ENCODE measurements at regions not wholly inside any gene's neighbourhood (a gene's known extent, or its start where the extent isn't known, plus 50 kb on each side); places are given as distances from the start of the nearest gene placed in this dataset.
A peak's percentile ranks its signal among the peaks of the same experiment; 100 is the strongest.

GRCh38 chr7:12154119-12154518 is 57.0 kb upstream of the TMEM106B start:
- Histone ChIP-seq H3K23ac (ENCODE audit: low read length in 2 of 2) (no peak overlapping the region), H3K79me1 (replicated peaks; ENCODE audit: low read length, poor library complexity, severe bottlenecking) (no peaks in the 10 kb centered on the region), H2BK5ac (ENCODE audit: low read depth, low read length, poor library complexity, severe bottlenecking) (no peak overlapping the region), H2AFZ (ENCODE audit: low read depth, low read length) (no peak overlapping the region), H3K9me3 (ENCODE audit: control insufficient read depth, low read length) (no peaks in the 10 kb centered on the region), H3K27me3 (ENCODE audit: control insufficient read depth in 1 of 2, insufficient read depth in 1 of 2, low read length in 2 of 2) (no peaks in the 10 kb centered on the region), H2BK120ac (ENCODE audit: low read depth, low read length) (no peak overlapping the region), H2AK5ac (ENCODE audit: low read length, severe bottlenecking) (no peak overlapping the region), H3K4me1 (ENCODE audit: control insufficient read depth, insufficient read depth, low read depth, low read length) (no peaks in the 10 kb centered on the region), H2BK15ac (ENCODE audit: low read depth, poor library complexity, severe bottlenecking) (no peak overlapping the region), H3K4ac (ENCODE audit: low read depth in 1 of 2, low read length in 2 of 2) (no peak overlapping the region), H3K18ac (ENCODE audit: low read depth in 1 of 2, low read length in 2 of 2) (no peak overlapping the region), H3K36me3 (ENCODE audit: control insufficient read depth in 1 of 2, insufficient read depth in 2 of 2, low read depth in 1 of 2, low read length in 2 of 2) (no peaks in the 10 kb centered on the region), H4K91ac (ENCODE audit: low read length) (no peak overlapping the region), H3K9ac (ENCODE audit: low read length) (no peak overlapping the region), H4K8ac (ENCODE audit: low read length) (no peak overlapping the region), H3K4me3 (ENCODE audit: insufficient read depth in 1 of 2, low read depth in 1 of 2, low read length in 2 of 2) (no peak overlapping the region), H2BK12ac (ENCODE audit: low read length in 2 of 2) (no peak overlapping the region), H3K27ac (ENCODE audit: low read length, poor library complexity, severe bottlenecking) (no peak overlapping the region), H3K14ac (ENCODE audit: low read length in 2 of 2) (no peak overlapping the region), H3K4me2 (ENCODE audit: low read length, poor library complexity, severe bottlenecking) (no peak overlapping the region)
- DNase-seq = no peak
- 100% methylated on average over 1 of the region's 1 CpG for WGBS

GRCh38 chr7:12157517-12157916 is 53.6 kb upstream of the TMEM106B start:
- H3K36me3 ChIP-seq (ENCODE audit: control insufficient read depth in 1 of 2, insufficient read depth in 2 of 2, low read depth in 1 of 2, low read length in 2 of 2) = no peaks in the 10 kb centered on the region
- H3K9me3 ChIP-seq (ENCODE audit: control insufficient read depth, low read length) = no peaks in the 10 kb centered on the region
- no peak overlapping the region for H3K27ac ChIP-seq (ENCODE audit: low read length, poor library complexity, severe bottlenecking)
- H3K4ac ChIP-seq (ENCODE audit: low read depth in 1 of 2, low read length in 2 of 2) = no peak overlapping the region
- no peak overlapping the region for H2BK15ac ChIP-seq (ENCODE audit: low read depth, poor library complexity, severe bottlenecking)
- no peak overlapping the region for H3K14ac ChIP-seq (ENCODE audit: low read length in 2 of 2)
- no peak overlapping the region for H4K91ac ChIP-seq (ENCODE audit: low read length)
- H2AK5ac ChIP-seq (ENCODE audit: low read length, severe bottlenecking) = no peak overlapping the region
- no peak overlapping the region for H4K8ac ChIP-seq (ENCODE audit: low read length)
- no peak overlapping the region for H3K18ac ChIP-seq (ENCODE audit: low read depth in 1 of 2, low read length in 2 of 2)
- no peaks in the 10 kb centered on the region for H3K79me1 ChIP-seq (replicated peaks; ENCODE audit: low read length, poor library complexity, severe bottlenecking)
- H3K23ac ChIP-seq (ENCODE audit: low read length in 2 of 2) = no peak overlapping the region
- no peak overlapping the region for H2BK120ac ChIP-seq (ENCODE audit: low read depth, low read length)
- H3K9ac ChIP-seq (ENCODE audit: low read length) = no peak overlapping the region
- WGBS = 0% methylated on average over 1 of the region's 1 CpG
- H3K4me2 ChIP-seq (ENCODE audit: low read length, poor library complexity, severe bottlenecking) = no peak overlapping the region
- DNase-seq = no peak
- no peak overlapping the region for H2AFZ ChIP-seq (ENCODE audit: low read depth, low read length)
- H2BK5ac ChIP-seq (ENCODE audit: low read depth, low read length, poor library complexity, severe bottlenecking) = no peak overlapping the region
- no peak overlapping the region for H3K4me3 ChIP-seq (ENCODE audit: insufficient read depth in 1 of 2, low read depth in 1 of 2, low read length in 2 of 2)
- H2BK12ac ChIP-seq (ENCODE audit: low read length in 2 of 2) = no peak overlapping the region
- H3K4me1 ChIP-seq (ENCODE audit: control insufficient read depth, insufficient read depth, low read depth, low read length) = no peaks in the 10 kb centered on the region
- H3K27me3 ChIP-seq (ENCODE audit: control insufficient read depth in 1 of 2, insufficient read depth in 1 of 2, low read length in 2 of 2) = no peaks in the 10 kb centered on the region

GRCh38 chr7:12158334-12159060 is 52.6 kb upstream of the TMEM106B start:
- no peak overlapping the region for H2AFZ ChIP-seq (ENCODE audit: low read depth, low read length)
- no CpG with 5 or more reads among the region's 6 CpGs for WGBS
- no peaks in the 10 kb centered on the region for H3K79me1 ChIP-seq (replicated peaks; ENCODE audit: low read length, poor library complexity, severe bottlenecking)
- H3K18ac ChIP-seq (ENCODE audit: low read depth in 1 of 2, low read length in 2 of 2) = no peak overlapping the region
- no peak overlapping the region for H2BK12ac ChIP-seq (ENCODE audit: low read length in 2 of 2)
- no peak overlapping the region for H3K27ac ChIP-seq (ENCODE audit: low read length, poor library complexity, severe bottlenecking)
- no peak overlapping the region for H2BK120ac ChIP-seq (ENCODE audit: low read depth, low read length)
- H3K4ac ChIP-seq (ENCODE audit: low read depth in 1 of 2, low read length in 2 of 2) = no peak overlapping the region
- no peak overlapping the region for H3K4me3 ChIP-seq (ENCODE audit: insufficient read depth in 1 of 2, low read depth in 1 of 2, low read length in 2 of 2)
- H2AK5ac ChIP-seq (ENCODE audit: low read length, severe bottlenecking) = no peak overlapping the region
- no peaks in the 10 kb centered on the region for H3K4me1 ChIP-seq (ENCODE audit: control insufficient read depth, insufficient read depth, low read depth, low read length)
- H3K14ac ChIP-seq (ENCODE audit: low read length in 2 of 2) = no peak overlapping the region
- no peak overlapping the region for H4K91ac ChIP-seq (ENCODE audit: low read length)
- no peak overlapping the region for H4K8ac ChIP-seq (ENCODE audit: low read length)
- H3K27me3 ChIP-seq (ENCODE audit: control insufficient read depth in 1 of 2, insufficient read depth in 1 of 2, low read length in 2 of 2) = no peaks in the 10 kb centered on the region
- DNase-seq = peak; percentile 35
- no peaks in the 10 kb centered on the region for H3K9me3 ChIP-seq (ENCODE audit: control insufficient read depth, low read length)
- no peak overlapping the region for H2BK5ac ChIP-seq (ENCODE audit: low read depth, low read length, poor library complexity, severe bottlenecking)
- H2BK15ac ChIP-seq (ENCODE audit: low read depth, poor library complexity, severe bottlenecking) = no peak overlapping the region
- no peaks in the 10 kb centered on the region for H3K36me3 ChIP-seq (ENCODE audit: control insufficient read depth in 1 of 2, insufficient read depth in 2 of 2, low read depth in 1 of 2, low read length in 2 of 2)
- no peak overlapping the region for H3K4me2 ChIP-seq (ENCODE audit: low read length, poor library complexity, severe bottlenecking)
- H3K9ac ChIP-seq (ENCODE audit: low read length) = no peak overlapping the region
- H3K23ac ChIP-seq (ENCODE audit: low read length in 2 of 2) = no peak overlapping the region

- H3K27ac ChIP-seq (ENCODE audit: low read length, poor library complexity, severe bottlenecking) = no peak overlapping the region
- H3K4me3 ChIP-seq (ENCODE audit: insufficient read depth in 1 of 2, low read depth in 1 of 2, low read length in 2 of 2) = no peak overlapping the region
- no peak overlapping the region for H2AK5ac ChIP-seq (ENCODE audit: low read length, severe bottlenecking)
- no peak overlapping the region for H2BK12ac ChIP-seq (ENCODE audit: low read length in 2 of 2)
- H2BK120ac ChIP-seq (ENCODE audit: low read depth, low read length) = no peak overlapping the region
- H3K23ac ChIP-seq (ENCODE audit: low read length in 2 of 2) = no peak overlapping the region
- H3K9ac ChIP-seq (ENCODE audit: low read length) = no peak overlapping the region
- H4K91ac ChIP-seq (ENCODE audit: low read length) = no peak overlapping the region
- H3K9me3 ChIP-seq (ENCODE audit: control insufficient read depth, low read length) = no peaks in the 10 kb centered on the region
- DNase-seq = no peak
- H2BK15ac ChIP-seq (ENCODE audit: low read depth, poor library complexity, severe bottlenecking) = no peak overlapping the region
- H2AFZ ChIP-seq (ENCODE audit: low read depth, low read length) = no peak overlapping the region
- H3K14ac ChIP-seq (ENCODE audit: low read length in 2 of 2) = no peak overlapping the region
- H4K8ac ChIP-seq (ENCODE audit: low read length) = no peak overlapping the region
- no peaks in the 10 kb centered on the region for H3K27me3 ChIP-seq (ENCODE audit: control insufficient read depth in 1 of 2, insufficient read depth in 1 of 2, low read length in 2 of 2)
- no peak overlapping the region for H3K18ac ChIP-seq (ENCODE audit: low read depth in 1 of 2, low read length in 2 of 2)
- H3K79me1 ChIP-seq (replicated peaks; ENCODE audit: low read length, poor library complexity, severe bottlenecking) = no peaks in the 10 kb centered on the region
- 47% methylated on average over 1 of the region's 2 CpGs for WGBS
- no peaks in the 10 kb centered on the region for H3K36me3 ChIP-seq (ENCODE audit: control insufficient read depth in 1 of 2, insufficient read depth in 2 of 2, low read depth in 1 of 2, low read length in 2 of 2)
- no peak overlapping the region for H2BK5ac ChIP-seq (ENCODE audit: low read depth, low read length, poor library complexity, severe bottlenecking)
- H3K4ac ChIP-seq (ENCODE audit: low read depth in 1 of 2, low read length in 2 of 2) = no peak overlapping the region
- H3K4me2 ChIP-seq (ENCODE audit: low read length, poor library complexity, severe bottlenecking) = no peak overlapping the region
- H3K4me1 ChIP-seq (ENCODE audit: control insufficient read depth, insufficient read depth, low read depth, low read length) = no peaks in the 10 kb centered on the region
Measured at GRCh38 chr7:12161146-12161545, 49.9 kb upstream of the TMEM106B start.

All from mesenchymal stem cell (in vitro differentiated cells and primary cell).